IMR-90 (cell line): ENCODE measurements at regions not wholly inside any gene's neighbourhood (a gene's known extent, or its start where the extent isn't known, plus 50 kb on each side); places are given as distances from the start of the nearest gene placed in this dataset.

Experiments used
- ATAC-seq: fragments of 200-7000 bp; cut with Tn5 transposase; 2 replicates; pipeline ENCODE4 v1.9.1; 2020; ENCODE audit warnings: low read depth, mild to moderate bottlenecking, moderate library complexity
- BruUV-seq: library from RNA; stranded (reverse); fragments of 400-500 nt; replicated peaks from 2 replicates; lab custom pipeline; 2021; lab: Mats Ljungman, UMichigan
- CTCF ChIA-PET: fragments of 300-600 bp; formaldehyde crosslinking; extraction: SDS; loops from one replicate; lab custom pipeline; 2021; ENCODE audit warnings: antibody characterized with exemption; lab: Yijun Ruan, JAX
- POLR2A ChIA-PET: fragments of 300-600 bp; sonication (Branson Sonifier 250); formaldehyde crosslinking; loops from one replicate; lab custom pipeline; 2022; ENCODE audit warnings: antibody characterized with exemption; ENCODE audit not compliant: unreplicated experiment; lab: Charles Lee
- DNase-seq: peaks from one replicate; pipeline ENCODE4 v3.0.0; 2013
- H2AFZ ChIP-seq: replicated peaks from 2 replicates; pipeline ENCODE3; 2013; ENCODE audit warnings: low read length, mild to moderate bottlenecking; ENCODE audit not compliant: poor library complexity
- H2AK5ac ChIP-seq: 2 replicates; pipeline ENCODE4 v1.6.1; 2013; ENCODE audit warnings: low read depth, low read length, inconsistent platforms
- H2AK9ac ChIP-seq: replicated peaks from 2 replicates; pipeline ENCODE3; 2013; ENCODE audit warnings: mild to moderate bottlenecking, low read depth, low read length, moderate library complexity; ENCODE audit not compliant: poor library complexity
- H2BK120ac ChIP-seq: 2 replicates; pipeline ENCODE4 v1.6.1; 2013; ENCODE audit warnings: low read depth, low read length, inconsistent platforms
- H2BK15ac ChIP-seq: 3 replicates; pipeline ENCODE4 v1.6.1; 2013; ENCODE audit warnings: low read depth, low read length, inconsistent platforms
- H2BK20ac ChIP-seq: 2 replicates; pipeline ENCODE4 v1.6.1; 2013; ENCODE audit warnings: low read depth, mild to moderate bottlenecking, inconsistent platforms, low read length, moderate library complexity
- H2BK5ac ChIP-seq: 2 replicates; pipeline ENCODE4 v1.6.1; 2013; ENCODE audit warnings: mild to moderate bottlenecking, low read depth, low read length, inconsistent platforms; ENCODE audit not compliant: poor library complexity, severe bottlenecking
- H3K14ac ChIP-seq: replicated peaks from 2 replicates; pipeline ENCODE4 v1.6.1; 2013; ENCODE audit warnings: low read depth, low read length, inconsistent platforms
- H3K18ac ChIP-seq: 2 replicates; pipeline ENCODE4 v1.6.1; 2013; ENCODE audit warnings: low read depth, low read length, control low read depth
- H3K23ac ChIP-seq: 2 replicates; pipeline ENCODE4 v1.6.1; 2013; ENCODE audit warnings: low read depth, low read length, inconsistent platforms
- H3K27ac ChIP-seq: 2 replicates; pipeline ENCODE4 v1.5.1; 2013; ENCODE audit warnings: mild to moderate bottlenecking, control low read depth, low read length; ENCODE audit not compliant: insufficient read depth
- H3K27me3 ChIP-seq: 2 replicates; pipeline ENCODE4 v1.6.1; 2013; ENCODE audit warnings: low read length; ENCODE audit not compliant: control insufficient read depth, insufficient read depth
- H3K36me3 ChIP-seq: 2 replicates; pipeline ENCODE4 v1.6.1; 2013; ENCODE audit warnings: low read length, mixed read lengths; ENCODE audit not compliant: control insufficient read depth, insufficient read depth
- H3K4ac ChIP-seq: 2 replicates; pipeline ENCODE4 v1.6.1; 2013; ENCODE audit warnings: low read depth, low read length, inconsistent platforms
- H3K4me1 ChIP-seq: 2 replicates; pipeline ENCODE4 v1.6.1; 2013; ENCODE audit warnings: low read length, mixed read lengths; ENCODE audit not compliant: control insufficient read depth, insufficient read depth
- H3K4me2 ChIP-seq: 2 replicates; pipeline ENCODE4 v1.6.1; 2013; ENCODE audit warnings: low read depth, mild to moderate bottlenecking, control low read depth, low read length, moderate library complexity
- H3K4me3 ChIP-seq: 2 replicates; pipeline ENCODE4 v1.5.1; 2013; ENCODE audit warnings: low read depth, mild to moderate bottlenecking, control low read depth, low read length, moderate library complexity; ENCODE audit not compliant: insufficient read depth
- H3K56ac ChIP-seq: 2 replicates; pipeline ENCODE4 v1.6.1; 2013; ENCODE audit warnings: low read length, inconsistent platforms; ENCODE audit not compliant: insufficient read depth; ENCODE audit errors: extremely low read depth
- H3K79me1 ChIP-seq, 2 experiments: 2 replicates each; pipeline ENCODE4 v1.6.1; 2013; ENCODE audit warnings: low read length in 2 of 2, inconsistent platforms in 1 of 2, low read depth in 1 of 2
- H3K9ac ChIP-seq: 2 replicates; pipeline ENCODE4 v1.6.1; 2013; ENCODE audit warnings: low read depth, low read length, control low read depth
- H3K9me1 ChIP-seq: 2 replicates; pipeline ENCODE4 v1.6.1; 2013; ENCODE audit warnings: low read length, inconsistent platforms; ENCODE audit not compliant: insufficient read depth
- H3K9me3 ChIP-seq: 2 replicates; pipeline ENCODE4 v1.6.1; 2013; ENCODE audit warnings: low read length; ENCODE audit not compliant: control insufficient read depth, insufficient read depth
- H4K20me1 ChIP-seq: 2 replicates; pipeline ENCODE4 v1.6.1; 2013; ENCODE audit warnings: low read length, inconsistent platforms; ENCODE audit not compliant: insufficient read depth
- H4K5ac ChIP-seq: 2 replicates; pipeline ENCODE4 v1.6.1; 2013; ENCODE audit warnings: mild to moderate bottlenecking, low read depth, low read length, control low read depth
- H4K8ac ChIP-seq, 2 experiments: 2 replicates each; pipeline ENCODE4 v1.6.1; 2013; ENCODE audit warnings: low read depth in 2 of 2, low read length in 2 of 2, control low read depth in 1 of 2, inconsistent platforms in 1 of 2
- H4K91ac ChIP-seq: 2 replicates; pipeline ENCODE4 v1.6.1; 2013; ENCODE audit warnings: low read depth, low read length, inconsistent platforms; ENCODE audit not compliant: insufficient read depth
- BHLHE40 ChIP-seq: fragments of 150-350 bp; IDR thresholded peaks from 2 replicates; pipeline ENCODE4 v1.6.1; 2016; ENCODE audit warnings: mild to moderate bottlenecking, low read depth, low read length
- CEBPB ChIP-seq: IDR thresholded peaks from 2 replicates; pipeline ENCODE4 v1.6.1; 2012; ENCODE audit warnings: low read depth, low read length, improper control_type of control experiment
- CHD1 ChIP-seq: IDR thresholded peaks from 2 replicates; pipeline ENCODE4 v1.6.1; 2012; ENCODE audit warnings: low read depth, low read length, improper control_type of control experiment
- FOS ChIP-seq: fragments of 150-350 bp; IDR thresholded peaks from 2 replicates; pipeline ENCODE4 v1.6.1; 2016; ENCODE audit warnings: low read depth, low read length
- MAFK ChIP-seq: IDR thresholded peaks from 2 replicates; pipeline ENCODE4 v1.6.1; 2012; ENCODE audit warnings: low read depth, low read length, improper control_type of control experiment
- MAZ ChIP-seq: IDR thresholded peaks from 2 replicates; pipeline ENCODE4 v1.6.1; 2012; ENCODE audit warnings: low read depth, mild to moderate bottlenecking, low read length, improper control_type of control experiment, moderate library complexity, borderline replicate concordance
- RAD21 ChIP-seq: IDR thresholded peaks from 2 replicates; pipeline ENCODE4 v1.6.1; 2012; ENCODE audit warnings: low read length, improper control_type of control experiment
- RCOR1 ChIP-seq: IDR thresholded peaks from 2 replicates; pipeline ENCODE4 v1.6.1; 2012; ENCODE audit warnings: mild to moderate bottlenecking, low read length, improper control_type of control experiment; ENCODE audit not compliant: insufficient replicate concordance
- RFX5 ChIP-seq: IDR thresholded peaks from 2 replicates; pipeline ENCODE4 v1.8.0; 2012; ENCODE audit warnings: low read depth, mild to moderate bottlenecking, low read length, moderate library complexity
- SMC3 ChIP-seq: fragments of 150-350 bp; IDR thresholded peaks from 2 replicates; pipeline ENCODE4 v1.6.1; 2016; ENCODE audit warnings: low read depth, mild to moderate bottlenecking, antibody characterized with exemption, low read length, moderate library complexity
- USF2 ChIP-seq: fragments of 150-350 bp; IDR thresholded peaks from 2 replicates; pipeline ENCODE4 v1.6.1; 2017; ENCODE audit warnings: mild to moderate bottlenecking, antibody characterized with exemption, low read length, low read depth
- WGBS, 2 experiments: methylation state at CpG; one replicate each; pipeline versions ENCODE4 v1.1.5 to v1.1.7; 2013; ENCODE audit warnings: missing lambda C conversion rate in 2 of 2; ENCODE audit not compliant: insufficient read length in 1 of 2; ENCODE audit errors: extremely low coverage in 2 of 2; 5-methylcytosine and 5-hydroxymethylcytosine counted together
- dilution Hi-C: fragments of 300-500 bp; cut with HindIII; formaldehyde crosslinking; loops from one replicate; pipeline ENCODE4 v1.14.3; 2018; ENCODE audit warnings: low sequenced_read_pairs; ENCODE audit not compliant: unreplicated experiment
- in situ Hi-C: fragments of 300-500 bp; cut with MboI; formaldehyde crosslinking; loops from 3 replicates; pipeline ENCODE4 v1.14.3; 2019; ENCODE audit warnings: low sequenced_read_pairs, inconsistent platforms, mixed read lengths
- intact Hi-C: fragments of 100-400 bp; cut with micrococcal nuclease; formaldehyde crosslinking; loops from 2 replicates; pipeline ENCODE4 v1.10.0; 2022

GRCh38 chr2:103284750-103285149, 522.9 kb downstream of the TMEM182 start:
- no peak overlapping the region for H2BK20ac ChIP-seq
- in situ Hi-C loops (no loop called here), dilution Hi-C loops (no loop called here), intact Hi-C loops (no loop called here)
- no CpG with 5 or more reads among the region's 4 CpGs for whole genome bisulfite sequencing, 2 experiments
- H2AK9ac ChIP-seq, result no peak overlapping the region
- CTCF ChIA-PET, result no interaction called here
- no peak overlapping the region for H3K4me3 ChIP-seq
- no peaks in the 10 kb centered on the region for H3K79me1 ChIP-seq
- no peak overlapping the region for H4K5ac ChIP-seq
- no peak overlapping the region for H3K23ac ChIP-seq
- no peak overlapping the region for H3K18ac ChIP-seq
- H3K9me3 ChIP-seq, result peaks cover 7% of the 10 kb centered on the region
- no peak overlapping the region for H3K56ac ChIP-seq
- H4K20me1 ChIP-seq, result no peaks in the 10 kb centered on the region
- no peak overlapping the region for H4K8ac ChIP-seq
- no peak overlapping the region for H3K4ac ChIP-seq
- no peaks in the 10 kb centered on the region for H3K4me1 ChIP-seq
- TF ChIP-seq FOS (no peak), RAD21 (no peak), USF2 (no peak), MAZ (no peak), SMC3 (no peak), RFX5 (no peak), RCOR1 (no peak), MAFK (no peak), CHD1 (no peak), BHLHE40 (no peak), CEBPB (no peak)
- H3K14ac ChIP-seq, result no peak overlapping the region
- H3K36me3 ChIP-seq, result no peaks in the 10 kb centered on the region
- H2BK5ac ChIP-seq, result no peak overlapping the region
- H3K27me3 ChIP-seq, result no peaks in the 10 kb centered on the region
- DNase-seq (no peak), ATAC-seq (no peak)
- no TSS peak for BruUV-seq
- no peak overlapping the region for H3K4me2 ChIP-seq
- H2AFZ ChIP-seq, result no peak overlapping the region
- H4K91ac ChIP-seq, result no peak overlapping the region
- POLR2A ChIA-PET, result no interaction called here
- H3K9me1 ChIP-seq, result no peaks in the 10 kb centered on the region
- no peak overlapping the region for H3K27ac ChIP-seq
- H2BK120ac ChIP-seq, result no peak overlapping the region
- no peak overlapping the region for H3K9ac ChIP-seq
- no peak overlapping the region for H2BK15ac ChIP-seq
- no peak overlapping the region for H2AK5ac ChIP-seq
